NCI-H1694 treated with DMSO at 0.1 percent for 48 hours (cell line): ENCODE measurements at regions not wholly inside any gene's neighbourhood (a gene's known extent, or its start where the extent isn't known, plus 50 kb on each side); places are given as distances from the start of the nearest gene placed in this dataset.
A peak's percentile ranks its signal among the peaks of the same experiment; 100 is the strongest.

ENCODE experiments used
- DNase-seq: peaks from one replicate; lab custom pipeline; 2025; lab: John Stamatoyannopoulos, UW

- DNase-seq = no peak
These were observed 206.8 kb downstream of the LPIN1 start for GRCh38 chr2:11953258-11953657.

- DNase-seq = peak; percentile 70
These were observed 208.9 kb downstream of the LPIN1 start for GRCh38 chr2:11955314-11955713.

- peak; percentile 37 for DNase-seq
These were observed 209.5 kb downstream of the LPIN1 start for GRCh38 chr2:11955884-11956291.

GRCh38 chr2:11962707-11963328, 216.4 kb downstream of the LPIN1 start:
- no peak for DNase-seq

- DNase-seq = no peak
These were observed 217.5 kb downstream of the LPIN1 start for GRCh38 chr2:11963966-11964365.

- no peak for DNase-seq
These were observed 221.6 kb downstream of the LPIN1 start for GRCh38 chr2:11967946-11968465.

GRCh38 chr2:11968521-11968920, 222.1 kb downstream of the LPIN1 start:
- no peak for DNase-seq

GRCh38 chr2:11969774-11970173, 223.3 kb downstream of the LPIN1 start:
- DNase-seq = no peak

GRCh38 chr2:11974573-11974972, 228.1 kb downstream of the LPIN1 start:
- DNase-seq = no peak

- no peak for DNase-seq
These were observed 228.9 kb downstream of the LPIN1 start for GRCh38 chr2:11975373-11975772.

GRCh38 chr2:11976073-11976472, 229.6 kb downstream of the LPIN1 start:
- no peak for DNase-seq

- no peak for DNase-seq
These were observed 231.5 kb downstream of the LPIN1 start for GRCh38 chr2:11977766-11978524.

GRCh38 chr2:11980809-11981208, 234.4 kb downstream of the LPIN1 start:
- DNase-seq = no peak

- no peak for DNase-seq
These were observed 237.0 kb downstream of the LPIN1 start for GRCh38 chr2:11983401-11983800.

- DNase-seq = no peak
These were observed 237.4 kb downstream of the LPIN1 start for GRCh38 chr2:11983870-11984269.

- DNase-seq = no peak
These were observed 238.1 kb downstream of the LPIN1 start for GRCh38 chr2:11984316-11985158.

- no peak for DNase-seq
These were observed 239.6 kb downstream of the LPIN1 start for GRCh38 chr2:11985817-11986566.

GRCh38 chr2:11987151-11987550, 240.7 kb downstream of the LPIN1 start:
- no peak for DNase-seq

GRCh38 chr2:11988691-11989353, 242.4 kb downstream of the LPIN1 start:
- no peak for DNase-seq

- DNase-seq = no peak
These were observed 242.9 kb downstream of the LPIN1 start for GRCh38 chr2:11989354-11989703.

- no peak for DNase-seq
These were observed 244.1 kb downstream of the LPIN1 start for GRCh38 chr2:11990576-11990975.
